22Rv1 (cell line): ENCODE measurements at regions not wholly inside any gene's neighbourhood (a gene's known extent, or its start where the extent isn't known, plus 50 kb on each side); places are given as distances from the start of the nearest gene placed in this dataset.

Experiments used
- ZFX ChIP-seq: fragments of 450-650 bp; IDR thresholded peaks from 2 replicates; pipeline ENCODE4 v1.6.1; 2017; ENCODE audit warnings: antibody characterized with exemption, borderline replicate concordance
- TF ChIP-seq, protein P1 (sequence below): fragments of 450-650 bp; IDR thresholded peaks from 2 replicates; pipeline ENCODE4 v1.5.1; 2017; ENCODE audit warnings: mild to moderate bottlenecking

DNA sequence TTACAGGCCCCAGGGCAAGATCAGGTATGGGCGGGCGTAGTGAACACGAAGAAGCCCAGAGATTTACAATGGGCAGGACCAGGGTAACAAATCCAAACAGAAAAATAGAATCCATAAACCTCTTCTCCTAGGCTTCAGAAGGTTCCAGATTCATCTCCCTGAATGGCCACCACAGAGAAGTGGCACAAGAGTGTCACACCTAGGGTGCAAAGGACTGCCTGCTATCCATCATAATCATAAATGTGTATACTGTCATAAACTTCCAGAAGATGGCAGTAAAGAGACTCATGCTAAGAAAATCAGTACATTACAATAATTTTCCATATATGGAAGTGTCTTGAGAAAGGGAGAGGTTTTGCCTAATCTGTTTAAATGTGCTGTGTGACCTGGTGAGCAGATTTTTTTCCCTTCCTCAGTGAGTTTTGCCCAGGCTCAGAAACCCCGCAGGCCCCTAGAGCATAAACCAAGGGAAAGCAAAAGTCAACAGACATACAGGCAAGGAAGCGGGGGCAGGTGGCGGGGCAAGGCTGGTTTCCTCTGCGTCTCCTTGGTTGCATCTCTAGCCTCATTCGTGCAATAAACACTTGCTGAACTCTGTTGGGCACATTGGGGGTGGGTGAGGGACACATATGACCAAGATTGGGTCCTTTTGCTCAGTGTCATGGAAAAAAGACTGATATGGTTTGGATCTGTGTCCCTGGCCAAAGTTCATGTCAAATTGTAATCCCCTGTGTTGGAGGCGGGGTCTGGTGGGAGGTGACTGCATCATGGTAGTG, 92.0 kb upstream of the CDH5 start:
- TF ChIP-seq, protein P1, sequence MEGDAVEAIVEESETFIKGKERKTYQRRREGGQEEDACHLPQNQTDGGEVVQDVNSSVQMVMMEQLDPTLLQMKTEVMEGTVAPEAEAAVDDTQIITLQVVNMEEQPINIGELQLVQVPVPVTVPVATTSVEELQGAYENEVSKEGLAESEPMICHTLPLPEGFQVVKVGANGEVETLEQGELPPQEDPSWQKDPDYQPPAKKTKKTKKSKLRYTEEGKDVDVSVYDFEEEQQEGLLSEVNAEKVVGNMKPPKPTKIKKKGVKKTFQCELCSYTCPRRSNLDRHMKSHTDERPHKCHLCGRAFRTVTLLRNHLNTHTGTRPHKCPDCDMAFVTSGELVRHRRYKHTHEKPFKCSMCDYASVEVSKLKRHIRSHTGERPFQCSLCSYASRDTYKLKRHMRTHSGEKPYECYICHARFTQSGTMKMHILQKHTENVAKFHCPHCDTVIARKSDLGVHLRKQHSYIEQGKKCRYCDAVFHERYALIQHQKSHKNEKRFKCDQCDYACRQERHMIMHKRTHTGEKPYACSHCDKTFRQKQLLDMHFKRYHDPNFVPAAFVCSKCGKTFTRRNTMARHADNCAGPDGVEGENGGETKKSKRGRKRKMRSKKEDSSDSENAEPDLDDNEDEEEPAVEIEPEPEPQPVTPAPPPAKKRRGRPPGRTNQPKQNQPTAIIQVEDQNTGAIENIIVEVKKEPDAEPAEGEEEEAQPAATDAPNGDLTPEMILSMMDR, result peak; percentile 76
- no peak for TF ChIP-seq ZFX
